D721Med (cell line): ENCODE measurements at regions not wholly inside any gene's neighbourhood (a gene's known extent, or its start where the extent isn't known, plus 50 kb on each side); places are given as distances from the start of the nearest gene placed in this dataset.

Experiments
- DNase-seq: peaks from one replicate; pipeline ENCODE4 v3.0.0; 2011; ENCODE audit warnings: low spot score; ENCODE audit not compliant: insufficient read length
- FAIRE-seq: peaks from 2 replicates; lab custom pipeline; 2011; peaks lifted over from hg19 to GRCh38; lab: Jason Lieb, UNC
- CTCF ChIP-seq: IDR thresholded peaks from 2 replicates; pipeline ENCODE4 v1.5.1; 2012; ENCODE audit warnings: mild to moderate bottlenecking, control low read depth; ENCODE audit not compliant: insufficient read depth; ENCODE audit errors: missing control alignments

GRCh38 chr7:16023503-16023902, 337.0 kb upstream of the MEOX2 start:
- DNase-seq: no peak
- no peak for FAIRE-seq
- no peak for TF ChIP-seq CTCF

DNA sequence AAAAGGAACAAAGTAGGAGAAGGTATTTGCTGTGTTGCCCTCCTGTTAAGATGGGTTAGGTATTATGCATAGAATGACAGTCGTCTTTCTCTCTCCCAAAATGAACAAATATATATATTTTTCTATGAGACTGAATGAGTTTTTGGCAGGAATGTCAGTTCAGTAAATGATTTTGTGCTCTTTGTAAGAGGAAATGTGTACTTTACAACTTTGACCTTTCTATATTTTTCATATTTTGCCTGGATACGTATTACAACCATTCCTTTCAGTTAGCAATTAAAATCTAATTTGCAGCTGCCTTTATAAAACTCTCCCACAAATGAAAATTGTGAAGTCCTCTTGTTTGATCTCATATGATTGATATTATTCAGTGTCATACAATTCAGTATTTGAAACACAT, 336.6 kb upstream of the MEOX2 start:
- no peak for TF ChIP-seq CTCF
- no peak for FAIRE-seq

DNA sequence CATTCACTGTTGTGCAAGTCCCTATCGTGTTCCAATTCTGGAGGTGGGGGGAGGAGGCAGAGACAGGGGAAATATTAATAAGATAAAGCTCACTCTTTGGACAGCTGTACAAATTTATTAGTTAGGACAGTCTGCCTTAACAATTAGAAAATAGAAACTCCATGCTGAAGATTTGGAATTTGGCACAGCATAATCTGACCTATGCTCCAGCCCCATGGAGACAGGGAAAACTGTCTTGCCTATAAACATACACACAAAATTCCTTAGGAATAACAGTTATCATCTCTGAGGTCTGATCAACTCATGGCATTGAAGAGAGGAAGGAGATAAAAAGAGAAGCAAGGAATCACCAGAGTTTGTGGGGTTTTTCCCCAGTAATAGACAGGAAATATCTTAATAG, 335.4 kb upstream of the MEOX2 start:
- FAIRE-seq (no peak), DNase-seq (no peak)
- TF ChIP-seq CTCF: no peak

More for the DNA sequence above, 336.6 kb upstream of the MEOX2 start:
- DNase-seq: no peak

DNA sequence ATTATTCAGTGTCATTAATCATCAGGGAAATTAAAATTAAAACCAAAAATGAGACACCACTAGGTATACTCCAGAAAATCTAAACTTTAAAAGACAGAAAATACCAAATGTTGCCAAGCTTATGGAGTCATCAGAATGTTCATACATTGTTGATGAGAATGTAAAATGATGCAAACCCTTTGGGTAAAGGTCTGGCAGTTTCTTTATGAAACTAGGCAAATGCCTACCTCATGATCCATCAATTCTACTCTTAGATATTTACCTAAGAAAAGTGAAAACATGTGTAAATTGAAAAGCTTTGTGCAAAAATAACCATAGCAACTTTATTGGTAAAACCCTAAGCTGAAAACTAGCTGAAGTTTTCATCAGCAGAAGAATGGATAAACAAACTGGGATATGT, 329.5 kb upstream of the MEOX2 start:
- no peak for TF ChIP-seq CTCF
- FAIRE-seq (no peak), DNase-seq (no peak)

- DNase-seq: no peak
- TF ChIP-seq CTCF: no peak
- no peak for FAIRE-seq
Observed at GRCh38 chr7:16014031-16014430, 327.5 kb upstream of the MEOX2 start.

GRCh38 chr7:16007911-16008310, 321.4 kb upstream of the MEOX2 start:
- TF ChIP-seq CTCF: no peak
- FAIRE-seq (no peak), DNase-seq (no peak)

GRCh38 chr7:16004702-16005101, 318.2 kb upstream of the MEOX2 start:
- FAIRE-seq: no peak
- no peak for DNase-seq
- no peak for TF ChIP-seq CTCF
